GM23248 (cell line): ENCODE measurements at regions not wholly inside any gene's neighbourhood (a gene's known extent, or its start where the extent isn't known, plus 50 kb on each side); places are given as distances from the start of the nearest gene placed in this dataset.

Experiments used
- EZH2 ChIP-seq: fragments of 200-600 bp; sonication (generic); IDR thresholded peaks from 2 replicates; pipeline ENCODE4 v1.6.1; 2018; ENCODE audit warnings: antibody characterized with exemption, mild to moderate bottlenecking; ENCODE audit not compliant: insufficient read depth, poor library complexity, severe bottlenecking
- EZH2phosphoT487 ChIP-seq: fragments of 200-600 bp; sonication (generic); IDR thresholded peaks from 2 replicates; pipeline ENCODE4 v1.6.1; 2018; ENCODE audit warnings: antibody characterized with exemption, moderate library complexity, mild to moderate bottlenecking, low read depth; ENCODE audit not compliant: insufficient read depth

GRCh38 chr15:66880380-66881155 lies 178.5 kb downstream of the SMAD6 start:
- TF ChIP-seq EZH2phosphoT487 (no peak), EZH2 (no peak)
